ENCODE measurements at regions not wholly inside any gene's neighbourhood (a gene's known extent, or its start where the extent isn't known, plus 50 kb on each side); places are given as distances from the start of the nearest gene placed in this dataset.

GRCh38 chr18:78564030-78564429 is 415.6 kb upstream of the SALL3 start:
- TF ChIP-seq EZH2phosphoT487 (IDR thresholded peaks at IDR 0.05; ENCODE audit: low read depth) (no peak), CTCF (IDR thresholded peaks at IDR 0.05; ENCODE audit: low read depth, low read length) (no peak)
